Ishikawa (cell line): ENCODE measurements at regions not wholly inside any gene's neighbourhood (a gene's known extent, or its start where the extent isn't known, plus 50 kb on each side); places are given as distances from the start of the nearest gene placed in this dataset.
A peak's percentile ranks its signal among the peaks of the same experiment; 100 is the strongest.

Experiments
- CEBPB ChIP-seq: IDR thresholded peaks from 2 replicates; pipeline ENCODE4 v1.6.1; 2012
- CREB1 ChIP-seq: IDR thresholded peaks from 2 replicates; pipeline ENCODE4 v1.6.1; 2012; ENCODE audit warnings: low read depth
- EGR1 ChIP-seq: IDR thresholded peaks from 2 replicates; pipeline ENCODE4 v1.6.1; 2012
- EP300 ChIP-seq: IDR thresholded peaks from 2 replicates; pipeline ENCODE4 v1.6.1; 2012; ENCODE audit warnings: borderline replicate concordance
- FOXM1 ChIP-seq: IDR thresholded peaks from 2 replicates; pipeline ENCODE4 v1.6.1; 2012; ENCODE audit warnings: low read depth, borderline replicate concordance
- NFIC ChIP-seq: IDR thresholded peaks from 2 replicates; pipeline ENCODE4 v1.6.1; 2012
- RAD21 ChIP-seq: IDR thresholded peaks from 2 replicates; pipeline ENCODE4 v1.6.1; 2012; ENCODE audit warnings: low read depth
- TAF1 ChIP-seq: IDR thresholded peaks from 2 replicates; pipeline ENCODE4 v1.6.1; 2012; ENCODE audit warnings: low read depth, mild to moderate bottlenecking
- TCF12 ChIP-seq: IDR thresholded peaks from 2 replicates; pipeline ENCODE4 v1.6.1; 2012; ENCODE audit warnings: low read depth
- TEAD4 ChIP-seq: IDR thresholded peaks from 2 replicates; pipeline ENCODE4 v1.6.1; 2012
- YY1 ChIP-seq: IDR thresholded peaks from 2 replicates; pipeline ENCODE4 v1.6.1; 2012; ENCODE audit warnings: low read depth
- ZBTB7A ChIP-seq: IDR thresholded peaks from 2 replicates; pipeline ENCODE4 v1.6.1; 2012; ENCODE audit warnings: low read depth
- TF ChIP-seq, protein P1 (sequence below): IDR thresholded peaks from 2 replicates; pipeline ENCODE4 v1.6.1; 2012
- TF ChIP-seq, protein P2 (sequence below): IDR thresholded peaks from 2 replicates; pipeline ENCODE4 v1.6.1; 2012
- TF ChIP-seq, protein P3 (sequence below): IDR thresholded peaks from 2 replicates; pipeline ENCODE4 v1.6.1; 2012; ENCODE audit warnings: low read depth, mild to moderate bottlenecking

DNA sequence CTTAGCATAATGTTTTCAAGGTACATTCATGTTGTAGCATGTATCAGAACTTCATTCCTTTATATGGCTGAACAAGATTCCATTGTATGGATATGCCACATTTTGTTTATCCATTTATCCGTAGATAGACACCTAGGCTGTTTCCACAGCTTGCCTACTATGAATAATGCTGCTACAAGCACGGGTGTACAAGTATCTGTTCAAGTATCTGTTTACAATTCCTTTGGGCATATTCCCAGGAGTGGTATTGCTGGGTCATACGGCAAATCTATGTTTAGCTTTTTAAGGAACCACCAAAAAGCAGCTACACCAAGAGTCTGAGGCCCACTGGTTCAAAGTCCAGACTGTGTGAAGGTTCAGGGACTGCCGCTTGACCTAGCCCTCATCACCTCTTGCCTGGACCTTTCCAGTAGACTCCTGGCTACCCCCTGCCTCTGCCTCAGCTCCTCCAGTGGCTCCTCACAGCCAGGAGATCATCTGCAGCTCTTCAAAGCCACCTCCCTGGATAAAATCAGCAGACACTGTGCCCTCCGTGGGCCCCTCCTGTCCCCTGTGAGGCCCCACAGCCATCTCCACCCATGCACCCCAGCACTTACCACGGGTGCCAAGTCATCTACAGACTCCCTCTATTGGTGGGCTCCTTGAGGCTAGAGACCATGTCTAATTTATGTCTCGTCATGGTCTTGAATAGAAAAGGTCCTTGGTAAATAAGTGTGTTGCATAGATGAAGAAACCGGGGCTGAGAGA, 160.3 kb downstream of the MN1 start:
- TF ChIP-seq, protein P1, sequence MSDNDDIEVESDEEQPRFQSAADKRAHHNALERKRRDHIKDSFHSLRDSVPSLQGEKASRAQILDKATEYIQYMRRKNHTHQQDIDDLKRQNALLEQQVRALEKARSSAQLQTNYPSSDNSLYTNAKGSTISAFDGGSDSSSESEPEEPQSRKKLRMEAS: no peak
- TF ChIP-seq NFIC: no peak
- no peak for TF ChIP-seq RAD21
- no peak for TF ChIP-seq CREB1
- TF ChIP-seq TAF1: no peak
- no peak for TF ChIP-seq FOXM1
- no peak for TF ChIP-seq EGR1
- TF ChIP-seq, protein P2, sequence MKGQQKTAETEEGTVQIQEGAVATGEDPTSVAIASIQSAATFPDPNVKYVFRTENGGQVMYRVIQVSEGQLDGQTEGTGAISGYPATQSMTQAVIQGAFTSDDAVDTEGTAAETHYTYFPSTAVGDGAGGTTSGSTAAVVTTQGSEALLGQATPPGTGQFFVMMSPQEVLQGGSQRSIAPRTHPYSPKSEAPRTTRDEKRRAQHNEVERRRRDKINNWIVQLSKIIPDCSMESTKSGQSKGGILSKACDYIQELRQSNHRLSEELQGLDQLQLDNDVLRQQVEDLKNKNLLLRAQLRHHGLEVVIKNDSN: no peak
- no peak for TF ChIP-seq YY1
- TF ChIP-seq CEBPB: no peak
- TF ChIP-seq TEAD4: no peak
- TF ChIP-seq ZBTB7A: no peak
- no peak for TF ChIP-seq TCF12

DNA sequence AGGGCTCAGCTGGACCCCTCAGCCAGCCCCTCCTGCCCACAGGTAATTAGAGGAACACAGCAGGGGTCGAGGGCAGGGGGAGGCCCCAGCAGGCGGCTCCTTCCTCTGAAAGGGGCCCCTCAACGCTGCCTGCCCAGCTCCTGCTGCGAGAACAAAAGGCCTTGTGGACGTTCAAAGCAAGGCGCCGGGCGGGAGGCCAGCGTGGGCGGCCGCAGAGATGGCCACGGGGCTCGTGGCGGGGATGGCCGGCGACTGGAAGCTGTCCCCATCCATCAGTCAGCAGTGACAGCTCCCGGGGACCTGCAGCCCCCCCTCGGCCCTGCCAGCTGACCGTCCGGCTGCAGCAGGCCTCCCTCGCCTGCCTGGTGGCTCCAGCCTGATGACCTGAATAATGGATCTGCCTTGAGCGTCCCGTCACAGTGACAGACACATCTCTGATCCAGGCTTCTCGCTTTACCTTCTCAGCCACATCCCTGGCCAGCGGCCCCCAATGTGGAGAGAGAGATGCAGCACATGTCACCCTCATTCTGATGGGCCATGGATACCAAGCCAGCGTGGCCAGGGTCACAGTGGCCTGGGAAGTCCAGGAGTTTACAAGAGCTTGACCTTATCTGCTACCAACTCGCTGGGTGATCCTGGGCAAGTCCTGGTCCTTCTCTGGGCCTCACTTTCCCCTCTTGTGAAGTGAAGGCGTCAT, 159.3 kb downstream of the MN1 start:
- TF ChIP-seq FOXM1: no peak
- TF ChIP-seq YY1: no peak
- TF ChIP-seq EGR1: 0 out of 2 replicates have a peak, but pooled peaks have one; percentile 15
- TF ChIP-seq, protein P2: no peak
- TF ChIP-seq CREB1: no peak

DNA sequence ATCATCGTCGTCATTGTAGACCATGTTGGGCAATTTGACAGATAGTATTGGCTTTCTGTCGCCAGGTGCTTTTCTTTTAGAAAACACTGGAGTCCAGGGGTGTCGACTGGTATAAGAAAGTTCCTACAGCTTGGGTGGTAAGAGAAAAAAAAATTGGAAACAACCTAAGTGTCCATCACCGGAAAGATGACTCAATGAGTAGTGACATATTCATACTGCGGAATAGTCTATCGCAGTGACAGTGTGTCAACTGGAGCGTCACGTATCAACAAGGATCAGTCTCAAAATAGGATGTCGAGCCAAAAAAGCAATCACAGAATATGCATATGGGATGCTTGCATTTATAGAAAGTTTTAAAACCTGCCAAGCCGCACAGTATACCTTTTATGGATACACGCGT, 157.6 kb downstream of the MN1 start:
- TF ChIP-seq, protein P2: no peak
- TF ChIP-seq ZBTB7A (no peak), EP300 (no peak), TCF12 (no peak), CREB1 (no peak), NFIC (no peak), CEBPB (no peak), RAD21 (no peak), FOXM1 (no peak), YY1 (no peak), EGR1 (no peak), TEAD4 (no peak), TAF1 (no peak)
- TF ChIP-seq, protein P1: no peak
- TF ChIP-seq, protein P3, sequence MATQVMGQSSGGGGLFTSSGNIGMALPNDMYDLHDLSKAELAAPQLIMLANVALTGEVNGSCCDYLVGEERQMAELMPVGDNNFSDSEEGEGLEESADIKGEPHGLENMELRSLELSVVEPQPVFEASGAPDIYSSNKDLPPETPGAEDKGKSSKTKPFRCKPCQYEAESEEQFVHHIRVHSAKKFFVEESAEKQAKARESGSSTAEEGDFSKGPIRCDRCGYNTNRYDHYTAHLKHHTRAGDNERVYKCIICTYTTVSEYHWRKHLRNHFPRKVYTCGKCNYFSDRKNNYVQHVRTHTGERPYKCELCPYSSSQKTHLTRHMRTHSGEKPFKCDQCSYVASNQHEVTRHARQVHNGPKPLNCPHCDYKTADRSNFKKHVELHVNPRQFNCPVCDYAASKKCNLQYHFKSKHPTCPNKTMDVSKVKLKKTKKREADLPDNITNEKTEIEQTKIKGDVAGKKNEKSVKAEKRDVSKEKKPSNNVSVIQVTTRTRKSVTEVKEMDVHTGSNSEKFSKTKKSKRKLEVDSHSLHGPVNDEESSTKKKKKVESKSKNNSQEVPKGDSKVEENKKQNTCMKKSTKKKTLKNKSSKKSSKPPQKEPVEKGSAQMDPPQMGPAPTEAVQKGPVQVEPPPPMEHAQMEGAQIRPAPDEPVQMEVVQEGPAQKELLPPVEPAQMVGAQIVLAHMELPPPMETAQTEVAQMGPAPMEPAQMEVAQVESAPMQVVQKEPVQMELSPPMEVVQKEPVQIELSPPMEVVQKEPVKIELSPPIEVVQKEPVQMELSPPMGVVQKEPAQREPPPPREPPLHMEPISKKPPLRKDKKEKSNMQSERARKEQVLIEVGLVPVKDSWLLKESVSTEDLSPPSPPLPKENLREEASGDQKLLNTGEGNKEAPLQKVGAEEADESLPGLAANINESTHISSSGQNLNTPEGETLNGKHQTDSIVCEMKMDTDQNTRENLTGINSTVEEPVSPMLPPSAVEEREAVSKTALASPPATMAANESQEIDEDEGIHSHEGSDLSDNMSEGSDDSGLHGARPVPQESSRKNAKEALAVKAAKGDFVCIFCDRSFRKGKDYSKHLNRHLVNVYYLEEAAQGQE: no peak

DNA sequence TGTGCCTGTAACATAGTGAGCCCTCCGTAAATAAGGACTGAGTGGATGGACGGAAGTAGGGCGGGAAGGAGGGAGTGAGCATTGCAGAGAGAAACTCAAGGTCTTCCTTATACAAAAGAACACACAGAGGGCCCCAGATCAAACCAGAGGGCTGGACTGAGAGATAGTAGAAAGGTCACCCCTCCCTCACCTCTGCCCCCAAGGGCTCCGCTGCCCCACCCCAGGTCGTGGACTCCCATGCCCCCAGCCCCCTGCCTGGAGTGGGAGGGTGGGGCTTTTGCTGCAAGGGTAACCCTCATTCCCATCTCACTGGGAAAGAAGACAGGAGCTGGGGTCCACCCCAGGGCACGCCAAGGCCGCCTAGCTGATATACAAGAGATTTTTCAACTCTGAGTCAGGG, 157.0 kb downstream of the MN1 start:
- TF ChIP-seq CEBPB: no peak
- TF ChIP-seq, protein P3: no peak
- TF ChIP-seq RAD21: no peak
- no peak for TF ChIP-seq TCF12
- TF ChIP-seq TEAD4: no peak
- TF ChIP-seq, protein P1: no peak
- TF ChIP-seq FOXM1: no peak

DNA sequence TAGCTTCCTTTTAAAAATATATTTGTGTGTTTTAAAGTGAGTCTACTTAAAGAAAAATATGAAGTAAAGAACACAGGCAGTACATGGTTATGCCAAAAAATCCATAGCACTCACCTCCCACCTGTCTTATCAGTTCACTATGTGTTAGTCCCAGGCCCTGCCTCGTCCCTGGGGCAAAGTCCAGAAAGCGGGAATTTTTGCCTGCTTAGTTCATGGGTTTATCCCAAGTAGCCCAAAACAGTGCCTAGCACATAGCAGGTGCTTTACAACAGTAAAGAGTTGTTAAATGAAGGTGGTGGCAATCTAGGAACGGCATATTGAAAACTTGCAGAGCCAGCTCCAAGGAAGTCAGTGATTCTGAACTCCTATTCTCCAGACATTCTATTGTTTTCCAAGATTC, 154.0 kb downstream of the MN1 start:
- TF ChIP-seq RAD21 (no peak), CEBPB (no peak), FOXM1 (no peak), TEAD4 (no peak)

DNA sequence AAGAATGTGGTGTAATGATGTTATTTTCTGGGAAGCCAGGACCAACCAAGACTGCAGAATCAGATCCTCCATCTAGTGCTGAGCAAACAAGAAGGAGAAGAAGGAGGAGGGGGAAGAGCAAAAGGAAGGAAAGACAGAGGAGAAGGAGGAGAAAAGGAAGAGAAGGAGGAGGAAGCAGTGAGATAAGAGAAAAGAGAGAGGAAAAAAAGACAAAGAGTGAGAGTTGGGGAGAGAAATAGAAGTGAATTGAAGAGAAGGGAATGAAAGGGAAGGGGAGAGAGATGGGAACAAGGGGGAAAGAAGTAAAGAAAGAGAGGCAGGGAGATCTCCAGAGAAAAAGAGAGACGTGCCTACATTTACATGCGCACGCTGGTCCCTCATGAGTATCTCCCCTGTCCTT, 153.5 kb downstream of the MN1 start:
- no peak for TF ChIP-seq EGR1
- no peak for TF ChIP-seq CREB1
- no peak for TF ChIP-seq TAF1
- no peak for TF ChIP-seq TCF12
- TF ChIP-seq, protein P3: no peak
- TF ChIP-seq, protein P2: no peak
- TF ChIP-seq, protein P1: no peak
- TF ChIP-seq CEBPB: no peak
- no peak for TF ChIP-seq YY1
- TF ChIP-seq ZBTB7A: no peak
- no peak for TF ChIP-seq FOXM1
